GM21825 (cell line): ENCODE measurements at regions not wholly inside any gene's neighbourhood (a gene's known extent, or its start where the extent isn't known, plus 50 kb on each side); places are given as distances from the start of the nearest gene placed in this dataset.
"Not testable (repeated sequence)": the region's sequence is repeated elsewhere in the genome, so short reads cannot be mapped to it uniquely, and the experiment has no call there.

Experiments used
- ATAC-seq: cut with Tn5 transposase; IDR thresholded peaks from one replicate; pipeline ENCODE4 v1.9.1; 2021; ENCODE audit warnings: mild to moderate bottlenecking, moderate library complexity; ENCODE audit not compliant: unreplicated experiment

DNA sequence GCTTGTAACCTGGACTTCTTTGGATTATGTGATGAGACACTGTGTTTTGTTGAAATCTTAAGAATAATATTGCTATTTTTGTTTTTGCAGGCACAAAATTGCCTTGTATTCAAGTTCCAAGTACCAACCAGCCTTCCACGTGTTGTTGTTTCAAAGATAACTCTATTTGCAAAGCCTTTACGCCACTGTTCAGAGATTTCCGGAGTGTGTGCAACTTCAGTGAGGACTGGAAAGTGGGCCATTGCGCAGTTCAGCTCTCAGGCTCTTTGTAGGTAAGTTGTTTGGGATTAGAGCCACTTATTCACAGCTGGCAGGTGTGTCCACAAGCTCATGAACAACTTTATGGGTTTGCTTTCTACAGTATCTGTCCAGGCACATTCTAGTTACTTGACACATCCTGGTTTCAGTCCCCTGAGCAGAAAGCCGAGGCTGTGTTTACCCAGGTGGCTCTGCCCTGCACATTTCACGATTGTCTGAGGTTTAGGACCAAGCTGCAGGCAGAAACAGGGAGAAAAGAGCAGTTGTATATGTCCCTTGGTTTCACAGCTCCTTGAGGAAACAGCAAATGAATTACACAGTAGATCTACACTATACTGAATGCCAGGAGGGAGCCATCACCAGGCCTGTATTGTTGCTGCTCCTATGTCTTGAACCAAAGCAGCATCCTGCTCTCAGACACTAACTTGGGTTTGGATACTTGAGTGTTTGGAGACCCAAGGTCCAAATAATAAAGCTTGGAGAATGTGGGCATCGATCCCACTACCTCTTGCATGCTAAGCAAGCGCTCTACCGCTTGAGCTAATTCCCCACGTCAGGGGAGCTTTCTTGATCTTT lies 136.1 kb upstream of the ZNF322 start:
- not testable (repeated sequence) for ATAC-seq

DNA sequence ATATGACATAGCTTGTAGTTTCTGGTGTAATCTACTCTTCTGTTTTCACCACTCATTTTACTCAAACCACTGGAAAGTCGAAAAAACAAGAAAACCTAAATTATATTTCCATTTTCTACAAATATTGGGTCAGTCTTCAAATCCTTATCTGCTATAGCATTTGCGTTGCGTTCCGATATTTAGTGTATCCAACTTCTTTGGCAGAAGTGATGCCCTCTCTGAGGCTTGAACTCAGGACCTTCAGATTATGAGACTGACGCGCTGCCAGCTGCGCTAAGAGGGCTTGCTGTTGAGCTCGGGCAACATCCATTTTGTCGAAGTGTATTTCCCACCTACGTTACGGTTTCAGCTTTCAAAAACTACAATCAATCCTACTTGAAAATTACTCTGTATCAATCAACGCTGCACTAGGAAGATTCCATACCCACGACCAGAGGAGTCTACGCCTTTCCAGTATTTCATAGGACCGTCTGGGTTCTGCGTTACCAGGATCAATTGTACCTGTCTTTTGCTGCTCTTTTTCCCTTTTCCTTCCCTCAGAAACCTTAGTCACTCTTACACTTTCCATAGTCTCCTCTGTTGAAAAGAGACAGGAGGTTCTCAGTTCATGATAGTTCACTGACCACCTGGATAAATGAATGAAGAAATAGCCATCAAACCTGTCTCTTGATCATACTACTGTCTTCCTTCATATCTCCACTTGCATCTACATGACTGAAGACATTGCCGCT lies 140.5 kb upstream of the ZNF322 start:
- ATAC-seq, result not testable (repeated sequence)

DNA sequence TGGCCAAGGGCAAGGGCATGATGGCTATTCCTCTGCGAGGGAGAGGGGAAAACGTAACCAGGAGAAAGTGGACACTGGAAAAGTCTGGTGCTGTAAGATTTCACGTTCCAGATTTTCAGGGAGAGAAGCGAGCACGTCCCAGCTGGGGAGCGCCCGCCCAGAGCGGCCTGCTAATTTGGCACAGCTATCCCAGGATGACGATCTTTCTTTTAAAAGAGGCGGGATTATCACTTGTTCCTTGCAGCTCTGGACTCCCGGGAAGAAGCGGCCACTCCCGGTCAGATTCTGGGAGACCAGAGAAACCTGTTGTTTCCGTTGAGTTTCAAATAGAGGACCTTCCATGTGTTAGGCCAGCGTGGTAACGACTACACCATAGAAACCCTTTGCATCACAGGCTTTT lies 144.2 kb upstream of the ZNF322 start:
- ATAC-seq, result not testable (repeated sequence)

DNA sequence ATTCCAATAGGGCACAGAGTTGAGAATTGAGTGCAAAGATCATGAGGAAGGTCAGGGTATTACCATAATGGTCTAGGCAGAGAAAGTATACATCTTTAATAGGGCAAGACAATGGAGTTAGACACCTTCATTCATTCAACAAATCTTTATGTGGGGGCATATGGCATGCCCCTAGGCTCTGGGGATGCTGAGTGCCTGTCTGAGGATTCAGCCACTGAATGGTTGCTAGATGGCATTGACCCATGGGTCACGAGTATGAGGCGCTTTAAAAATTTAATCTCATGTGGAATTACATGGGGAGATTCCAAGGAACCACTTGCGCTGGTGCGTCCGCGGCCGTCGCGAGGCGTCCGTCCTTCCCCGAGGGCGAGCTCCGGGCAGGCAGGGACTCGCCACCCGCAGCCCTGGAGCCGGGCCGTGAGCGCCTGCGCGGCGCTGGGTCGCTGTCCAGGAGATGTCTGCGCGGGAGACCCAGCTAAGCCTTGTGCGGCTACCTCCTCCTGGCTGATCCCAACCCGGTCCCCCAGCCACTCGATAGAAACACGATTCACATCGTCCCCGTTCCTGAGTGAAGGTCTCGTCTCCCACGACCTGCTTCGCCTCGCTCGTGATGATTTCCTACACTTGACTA lies 152.1 kb upstream of the ZNF322 start:
- not testable (repeated sequence) for ATAC-seq

DNA sequence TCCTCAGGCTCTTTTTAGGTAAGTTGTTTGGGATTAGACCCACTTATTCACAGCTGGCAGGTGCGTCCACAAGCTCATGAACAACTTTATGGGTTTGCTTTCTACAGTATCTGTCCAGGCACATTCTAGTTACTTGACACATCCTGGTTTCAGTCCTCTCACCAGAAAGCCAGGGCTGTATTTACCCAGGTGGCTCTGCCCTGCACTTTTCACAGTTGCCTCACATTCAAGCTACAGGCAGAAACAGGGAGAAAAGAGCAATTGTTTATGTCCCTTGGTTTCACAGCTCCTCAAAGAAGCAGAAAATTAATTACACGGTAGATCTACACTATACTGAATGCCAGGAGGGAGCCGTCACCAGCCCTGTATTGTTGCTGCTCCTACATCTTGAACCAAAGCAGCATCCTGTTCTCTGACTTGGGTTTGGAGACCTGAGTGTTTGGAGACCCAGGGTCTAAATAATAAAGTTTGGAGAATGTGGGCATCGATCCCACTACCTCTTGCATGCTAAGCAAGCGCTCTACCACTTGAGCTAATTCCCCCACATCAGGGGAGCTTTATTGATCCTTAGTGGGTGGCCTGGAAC lies 159.2 kb upstream of the ZNF322 start:
- ATAC-seq, result not testable (repeated sequence)

DNA sequence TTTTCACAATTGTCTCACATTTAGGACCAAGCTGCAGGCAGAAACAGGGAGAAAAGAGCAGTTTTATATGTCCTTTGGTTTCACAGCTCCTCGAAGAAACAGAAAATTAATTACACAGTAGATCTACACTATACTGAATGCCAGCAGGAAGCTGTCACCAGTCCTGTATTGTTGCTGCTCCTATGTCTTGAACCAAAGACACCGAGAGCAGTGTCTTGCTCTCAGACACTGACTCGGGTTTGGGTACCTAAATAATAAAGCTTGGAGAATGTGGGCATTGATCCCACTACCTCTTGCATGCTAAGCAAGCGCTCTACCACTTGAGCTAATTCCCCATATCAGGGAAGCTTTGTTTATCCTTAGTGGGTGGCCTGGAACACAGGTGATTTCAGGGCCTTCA lies 168.4 kb upstream of the ZNF322 start:
- not testable (repeated sequence) for ATAC-seq

DNA sequence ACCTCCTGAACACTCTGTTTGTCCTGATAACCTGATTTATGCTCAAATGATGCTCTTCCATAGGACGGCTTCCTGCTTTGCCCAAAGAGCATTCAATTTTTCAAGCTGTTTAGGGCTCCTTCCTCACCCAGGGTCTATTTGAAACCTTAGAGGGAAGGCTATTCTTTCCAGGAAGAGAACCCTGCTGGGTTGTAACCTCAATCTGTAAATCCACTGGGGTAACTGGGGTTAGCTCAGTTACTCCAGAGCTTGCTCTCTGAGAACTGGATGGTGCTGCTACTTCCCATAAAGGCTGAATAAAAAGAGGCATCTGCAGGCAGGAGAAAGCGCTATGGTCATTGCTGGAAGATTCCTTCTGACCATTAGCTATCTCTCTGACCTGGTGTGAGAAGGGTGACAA lies 169.9 kb upstream of the ZNF322 start:
- ATAC-seq, result not testable (repeated sequence)

DNA sequence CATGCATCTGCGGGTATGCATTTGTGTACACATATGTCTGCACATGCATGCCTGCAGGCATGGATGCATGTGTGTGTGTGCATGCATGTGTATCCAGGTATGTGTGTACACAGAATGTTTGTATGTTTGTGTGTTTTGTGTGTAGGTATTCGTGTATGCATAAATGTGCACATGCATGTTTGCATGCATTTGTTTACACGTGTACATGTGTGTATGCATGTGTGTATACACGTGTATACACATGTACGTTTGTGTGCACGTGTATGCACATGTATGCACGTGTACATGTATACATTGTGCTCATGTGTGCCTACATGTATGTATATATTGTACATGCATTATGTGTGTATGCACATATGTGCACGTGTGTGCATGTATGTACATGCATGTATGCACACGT lies 171.4 kb upstream of the ZNF322 start:
- not testable (repeated sequence) for ATAC-seq

DNA sequence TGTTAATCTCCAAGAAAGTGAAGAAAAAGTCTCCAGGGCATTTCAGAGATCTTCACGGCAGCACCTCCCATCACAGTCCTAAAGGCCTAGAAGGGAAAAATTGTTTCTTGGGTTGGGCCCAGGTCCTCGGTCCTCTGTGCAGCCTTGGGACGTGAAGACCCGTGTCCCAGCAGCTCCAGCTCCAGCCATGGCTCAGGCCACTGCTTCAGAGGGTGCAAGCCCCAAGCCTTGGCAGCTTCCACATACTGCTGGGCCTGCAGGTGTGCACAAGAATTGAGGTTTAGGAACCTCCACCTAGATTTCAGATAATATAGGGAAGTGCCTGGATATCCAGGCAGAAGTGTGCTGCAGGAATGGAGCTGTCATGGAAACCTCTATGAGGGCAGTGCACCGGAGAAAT lies 176.2 kb upstream of the ZNF322 start:
- not testable (repeated sequence) for ATAC-seq

DNA sequence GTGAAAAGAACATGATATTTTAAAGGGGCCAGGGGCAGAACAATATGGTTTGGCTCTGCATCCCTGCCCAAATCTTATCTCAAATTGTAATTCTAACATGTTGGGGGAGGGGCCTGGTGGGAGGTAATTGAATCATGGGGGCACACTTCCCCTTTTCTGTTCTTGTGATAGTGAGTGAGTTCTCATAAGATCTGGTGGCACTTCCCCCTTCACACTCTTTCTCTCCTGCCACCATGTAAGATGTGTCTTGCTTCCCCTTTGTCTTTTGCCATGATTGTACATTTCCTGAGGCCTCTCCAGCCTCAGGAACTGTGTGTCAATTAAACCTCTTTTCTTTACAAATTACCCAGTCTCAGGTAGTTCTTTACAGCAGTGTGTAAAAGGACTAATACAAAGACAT lies 177.1 kb upstream of the ZNF322 start:
- not testable (repeated sequence) for ATAC-seq

DNA sequence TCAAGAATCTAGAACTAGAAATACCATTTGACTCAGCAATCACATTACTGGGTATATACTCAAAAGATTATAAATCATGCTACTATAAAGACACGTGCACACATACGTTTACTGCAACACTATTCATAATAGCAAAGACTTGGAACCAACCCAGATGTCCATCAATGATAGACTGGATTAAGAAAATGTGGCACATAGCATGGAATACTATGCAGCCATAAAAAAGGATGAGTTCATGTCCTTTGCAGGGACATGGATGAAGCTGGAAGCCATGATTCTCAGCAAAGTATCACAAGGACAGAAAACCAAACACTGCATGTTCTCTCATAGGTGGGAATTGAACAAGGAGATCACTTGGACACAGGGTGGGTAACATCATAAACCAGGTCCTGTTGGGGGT lies 185.3 kb upstream of the ZNF322 start:
- not testable (repeated sequence) for ATAC-seq

DNA sequence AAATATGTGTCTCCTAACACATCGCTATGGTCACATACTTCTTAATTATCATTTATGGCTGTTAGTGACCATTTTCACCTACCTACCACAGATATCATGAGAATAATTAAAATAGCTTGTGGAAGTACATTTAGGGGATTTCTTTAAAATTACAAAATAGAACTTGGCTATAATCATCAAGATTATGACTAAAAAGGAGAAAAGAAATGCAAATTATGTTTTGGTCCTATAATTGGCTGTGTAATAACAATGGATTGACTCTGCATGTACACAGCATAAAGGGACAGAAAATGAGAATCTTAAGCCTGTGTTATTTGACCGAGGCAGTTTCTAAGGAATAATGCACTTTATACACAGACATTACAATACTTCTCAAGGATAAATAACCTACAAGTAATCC lies 197.7 kb upstream of the ZNF322 start:
- ATAC-seq, result not testable (repeated sequence)

DNA sequence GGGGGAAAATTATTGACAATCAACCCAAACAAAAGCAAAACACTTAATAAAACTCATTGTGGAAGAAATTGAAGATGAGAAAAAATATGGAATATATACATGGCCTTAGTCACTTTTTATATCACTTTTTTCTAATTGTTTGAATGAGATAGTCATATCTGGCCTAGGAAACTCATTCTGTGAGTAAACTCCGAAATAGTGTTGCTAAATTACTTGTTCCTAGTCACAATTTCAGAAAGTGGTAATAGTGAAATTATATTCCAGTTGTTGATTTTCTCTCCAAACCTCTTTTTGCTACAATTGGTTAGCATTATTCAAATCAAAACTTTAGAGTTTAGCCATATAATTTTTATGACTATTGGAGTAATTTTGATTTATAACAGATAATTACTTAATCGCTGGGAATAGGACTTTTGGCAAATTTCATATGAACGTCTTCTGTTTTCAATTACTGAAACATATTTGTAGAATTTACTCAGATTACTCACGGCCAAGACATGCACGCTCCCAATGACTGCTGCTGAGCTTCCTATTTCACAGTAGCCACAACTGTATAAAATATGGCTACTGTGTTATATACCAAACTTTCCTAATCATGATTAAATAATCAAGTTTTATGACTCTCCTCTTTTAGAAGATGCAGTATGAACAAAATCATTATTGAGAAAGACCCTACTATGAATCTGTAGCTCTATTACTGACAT lies 199.7 kb upstream of the ZNF322 start:
- ATAC-seq, result not testable (repeated sequence)

DNA sequence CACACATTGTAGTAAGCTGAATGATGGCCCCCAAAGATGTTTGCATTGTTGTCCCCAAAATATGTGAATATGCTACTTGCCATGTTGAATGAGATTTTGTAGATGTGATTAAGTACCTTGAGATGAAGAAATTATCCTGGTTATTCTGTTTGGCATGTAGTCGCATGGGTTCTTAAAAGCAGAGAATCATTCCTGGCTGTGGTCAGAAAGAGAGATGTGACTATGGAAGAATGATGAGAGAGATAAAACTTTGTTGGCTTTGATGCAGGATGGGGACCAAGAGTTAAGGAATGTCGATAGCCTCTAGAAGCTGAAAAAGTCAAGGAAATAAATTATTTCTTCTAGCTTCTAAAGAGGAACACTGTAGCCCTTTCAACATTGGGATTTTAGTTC lies 200.2 kb upstream of the ZNF322 start:
- not testable (repeated sequence) for ATAC-seq

DNA sequence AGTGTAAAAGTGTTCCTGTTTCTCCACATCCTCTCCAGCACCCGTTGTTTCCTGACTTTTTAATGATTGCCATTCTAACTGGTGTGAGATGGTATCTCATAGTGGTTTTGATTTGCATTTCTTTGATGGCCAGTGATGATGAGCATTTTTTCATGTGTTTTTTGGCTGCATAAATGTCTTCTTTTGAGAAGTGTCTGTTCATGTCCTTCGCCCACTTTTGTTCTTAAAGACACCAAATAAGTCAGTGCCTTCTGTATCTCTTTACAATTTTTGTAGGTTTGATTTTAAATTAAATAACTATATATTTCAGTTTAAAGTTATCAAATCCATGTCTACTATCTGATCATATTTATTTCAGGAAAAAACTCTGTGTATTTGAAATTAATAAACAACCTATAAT lies 202.4 kb upstream of the ZNF322 start:
- not testable (repeated sequence) for ATAC-seq

DNA sequence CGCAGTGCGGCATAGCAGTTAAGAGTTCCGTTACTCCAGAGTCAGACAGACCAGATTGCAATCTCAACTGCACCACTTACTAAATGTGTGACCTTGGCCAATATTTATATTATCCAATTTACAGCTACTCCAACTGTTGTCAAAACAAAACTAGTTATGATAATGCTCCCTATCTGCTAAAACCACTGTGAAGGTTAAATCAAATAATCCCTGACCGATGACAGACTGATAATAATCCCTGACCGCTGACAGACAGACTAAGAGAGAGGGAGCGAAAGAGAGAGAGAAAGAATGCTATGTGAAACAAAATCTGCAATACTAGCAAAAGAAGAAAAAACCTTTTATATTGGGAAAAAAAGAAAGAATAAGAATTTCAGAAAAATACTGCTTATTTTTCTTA lies 204.1 kb upstream of the ZNF322 start:
- not testable (repeated sequence) for ATAC-seq

DNA sequence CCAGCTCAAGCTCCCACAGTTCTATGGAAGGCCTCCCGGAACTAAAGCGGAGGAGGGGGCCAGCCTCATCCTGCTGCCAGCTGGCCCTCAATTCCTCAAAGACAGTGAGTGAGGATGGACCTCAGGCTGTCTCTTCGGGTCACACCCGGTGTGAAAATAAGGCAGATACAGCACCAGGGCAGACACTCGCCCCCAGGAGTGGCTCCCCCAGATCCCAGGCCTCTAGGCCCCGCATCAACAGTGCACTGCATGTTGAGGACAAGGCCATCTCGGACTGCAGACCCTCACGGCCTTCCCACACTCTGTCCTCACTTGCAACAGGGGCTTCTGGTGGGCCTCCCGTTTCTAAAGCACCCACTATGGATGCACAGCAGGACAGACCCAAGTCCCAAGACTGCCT lies 239.2 kb upstream of the ZNF322 start:
- not testable (repeated sequence) for ATAC-seq

DNA sequence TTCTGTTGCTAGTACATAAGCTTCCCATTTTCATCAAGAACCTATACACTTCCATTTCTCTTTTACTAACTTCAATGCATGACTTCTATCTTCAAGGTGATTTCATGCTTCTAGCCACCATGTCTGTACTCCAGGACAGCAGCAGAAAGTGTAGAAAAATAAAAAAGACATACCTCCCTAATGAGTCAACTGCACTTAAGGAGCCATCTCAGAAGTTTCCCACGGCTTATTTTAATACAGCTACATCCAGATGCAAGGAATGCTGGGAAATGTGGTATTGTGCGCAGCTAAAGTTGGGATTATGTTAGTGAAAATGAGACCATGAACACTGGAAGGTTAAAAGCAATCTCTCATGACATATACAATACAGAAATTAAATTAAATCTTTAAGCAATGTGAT lies 264.7 kb upstream of the ZNF322 start:
- ATAC-seq, result not testable (repeated sequence)

DNA sequence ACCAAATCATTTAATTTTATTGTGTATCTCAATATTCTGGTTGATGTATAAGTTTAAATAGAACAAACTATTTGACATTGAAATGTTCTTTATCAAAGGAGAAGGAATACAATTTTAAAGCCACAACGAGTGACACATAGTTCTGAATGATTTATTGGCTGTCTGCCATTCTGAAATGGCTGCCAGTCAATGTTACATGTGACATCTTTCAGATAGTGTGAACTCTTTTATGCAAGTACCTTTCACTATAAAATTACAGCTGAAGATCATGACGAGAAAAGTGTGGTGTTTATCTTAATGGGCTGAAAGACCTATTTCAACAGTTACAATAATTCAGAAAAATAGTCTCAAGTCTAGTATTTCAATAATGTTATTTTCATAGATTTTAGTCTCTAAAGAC lies 268.6 kb upstream of the ZNF322 start:
- not testable (repeated sequence) for ATAC-seq

DNA sequence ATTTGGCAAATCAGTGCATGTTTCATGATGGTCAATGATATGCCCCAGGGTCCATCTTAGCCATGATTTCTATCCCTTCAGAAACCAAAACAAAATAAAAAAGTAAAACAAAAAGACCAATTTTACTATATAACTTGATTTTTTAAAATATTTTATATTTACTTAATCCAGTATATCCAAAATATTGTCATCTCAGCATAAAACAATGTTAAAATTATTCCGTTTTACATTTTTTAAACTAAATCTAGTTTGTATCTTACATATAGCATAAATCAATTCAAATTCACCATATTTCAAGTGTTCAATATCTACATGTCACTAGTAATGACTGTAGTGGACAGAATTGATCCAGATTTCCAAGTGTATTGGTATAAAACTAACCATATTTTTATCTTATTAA lies 277.7 kb upstream of the ZNF322 start:
- ATAC-seq, result not testable (repeated sequence)

DNA sequence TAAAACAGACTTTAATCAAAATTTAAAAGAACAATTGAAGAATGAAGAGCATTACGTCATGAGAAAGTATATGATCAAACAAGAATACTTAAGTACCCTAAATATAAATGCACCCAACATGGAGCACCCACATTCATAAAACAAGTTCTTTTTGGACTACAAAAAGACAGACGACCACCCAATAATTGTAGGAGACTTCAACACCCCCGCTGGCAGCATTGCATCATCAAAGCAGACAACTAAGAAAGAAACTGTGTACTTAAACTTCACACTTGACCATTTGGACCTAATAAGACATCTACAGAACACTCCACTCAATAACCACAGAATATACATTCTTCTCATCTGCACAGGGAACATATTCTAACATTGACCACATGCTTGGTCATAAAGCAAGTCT lies 291.7 kb upstream of the ZNF322 start:
- ATAC-seq, result not testable (repeated sequence)
